Stimulated activated naive CD8-positive, alpha-beta T cell treated with anti-CD3 and anti-CD28 coated beads, Interleukin-15, Interleukin-2, amounts not matched to agents 100 U/mL and 50 U/mL, for 24 hours (primary cell): ENCODE measurements at regions not wholly inside any gene's neighbourhood (a gene's known extent, or its start where the extent isn't known, plus 50 kb on each side); places are given as distances from the start of the nearest gene placed in this dataset.
"Not testable (repeated sequence)": the region's sequence is repeated elsewhere in the genome, so short reads cannot be mapped to it uniquely, and the experiment has no call there.

Experiments
- ATAC-seq: fragments of 150-1000 bp; cut with Tn5 transposase; one replicate; pipeline ENCODE4 v1.10.0; 2021
- DNase-seq: peaks from one replicate; pipeline ENCODE4 v3.0.0; 2021

DNA sequence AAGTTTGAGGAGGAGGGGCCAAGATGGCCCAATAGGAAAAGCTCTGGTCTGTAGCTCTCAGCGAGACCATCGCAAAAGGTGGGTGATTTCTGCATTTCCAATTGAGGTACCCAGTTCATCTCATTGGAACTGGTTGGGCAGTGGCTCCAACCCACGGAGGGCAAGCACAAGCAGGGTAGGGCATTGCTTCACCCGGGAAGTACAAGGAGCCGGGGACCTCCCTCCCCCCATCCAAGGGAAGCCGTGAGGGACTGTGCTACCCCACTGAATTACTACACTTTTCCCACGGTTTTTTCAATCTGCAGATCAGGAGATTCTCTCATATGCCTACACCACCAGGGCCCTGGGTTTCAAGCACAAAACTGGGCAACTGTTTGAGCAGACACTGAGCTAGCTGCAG is 58.0 kb upstream of the EFCAB3 start:
- ATAC-seq (no peak), DNase-seq (no peak)

DNA sequence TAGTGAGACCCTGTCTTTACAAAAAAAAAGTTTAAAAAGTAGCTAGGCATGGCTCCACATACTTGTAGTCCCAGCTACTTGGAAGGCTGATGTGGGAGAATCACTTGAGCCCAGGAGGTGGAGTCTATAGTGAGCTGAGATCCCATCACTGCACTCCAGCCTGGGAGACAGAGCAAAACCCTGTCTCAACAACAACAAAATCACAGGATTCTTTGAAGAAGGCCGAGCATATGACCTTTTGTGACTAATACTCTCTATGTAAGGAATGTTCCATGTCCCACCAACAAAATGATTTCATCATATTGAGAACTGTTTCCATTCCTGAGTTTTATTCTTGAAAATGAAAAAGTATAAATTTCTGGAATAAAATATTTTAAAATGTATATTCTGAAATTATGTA is 58.9 kb upstream of the EFCAB3 start:
- ATAC-seq, result no peak
- DNase-seq, result no peak

DNA sequence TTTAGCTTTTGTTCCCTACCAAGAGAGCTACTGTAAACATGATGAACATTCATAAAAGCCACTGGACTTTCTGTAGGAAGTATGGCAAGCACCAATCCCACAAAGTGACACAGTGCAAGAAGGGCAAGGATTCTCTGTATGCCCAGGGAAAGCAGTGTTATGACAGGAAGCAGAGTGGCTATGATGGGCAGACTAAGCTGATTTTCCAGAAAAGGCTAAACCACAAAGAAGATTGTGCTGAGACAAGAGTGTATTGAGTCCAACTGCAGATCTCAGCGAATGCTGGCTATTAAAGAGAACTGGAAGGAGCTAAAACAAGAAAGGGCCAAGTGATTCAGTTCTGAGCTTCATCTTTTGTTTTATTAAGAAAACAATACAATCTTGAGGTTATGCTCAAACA is 60.5 kb upstream of the EFCAB3 start:
- no peak for ATAC-seq
- no peak for DNase-seq

DNA sequence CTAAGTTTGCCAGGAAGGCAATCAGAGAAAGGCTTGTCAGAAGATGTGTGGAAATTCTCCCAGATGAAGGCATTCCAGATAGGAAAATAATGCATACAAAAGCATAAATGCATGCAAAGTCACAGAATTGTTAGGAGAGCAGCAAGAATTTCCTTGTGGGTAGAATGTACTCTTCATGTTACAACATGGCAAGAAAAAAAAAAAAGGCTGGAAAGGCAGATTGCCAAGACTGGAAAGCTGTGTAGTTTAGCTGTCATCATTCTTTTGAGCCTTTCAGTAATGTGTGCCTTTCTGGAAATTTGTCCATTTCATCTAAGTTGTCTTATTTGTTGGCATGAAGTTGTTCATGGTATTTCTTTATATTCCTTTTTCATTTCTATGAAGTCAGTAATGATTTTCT is 71.0 kb upstream of the EFCAB3 start:
- no peak for DNase-seq

DNA sequence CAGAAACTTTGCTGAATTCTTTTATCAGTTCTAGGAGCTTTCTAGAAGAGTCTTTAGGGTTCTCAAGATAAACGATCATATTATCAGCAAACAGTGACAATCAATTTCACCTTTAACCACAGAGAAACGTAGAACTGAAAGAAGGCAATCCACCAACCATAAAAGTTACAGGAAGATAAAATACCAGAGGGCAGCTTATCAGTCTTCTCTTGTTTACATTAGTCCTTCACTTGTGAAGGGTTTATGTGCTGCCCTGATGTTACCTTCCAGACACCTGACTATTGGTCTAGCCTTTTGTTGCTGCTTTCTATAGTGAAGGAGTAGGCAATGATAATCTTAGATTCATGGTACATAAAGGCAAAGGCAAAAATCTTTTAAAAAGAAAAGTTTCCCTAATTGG is 73.2 kb upstream of the EFCAB3 start:
- DNase-seq, result no peak
- ATAC-seq, result no peak

More for the DNA sequence above, 71.0 kb upstream of the EFCAB3 start:
- ATAC-seq, result no peak

DNA sequence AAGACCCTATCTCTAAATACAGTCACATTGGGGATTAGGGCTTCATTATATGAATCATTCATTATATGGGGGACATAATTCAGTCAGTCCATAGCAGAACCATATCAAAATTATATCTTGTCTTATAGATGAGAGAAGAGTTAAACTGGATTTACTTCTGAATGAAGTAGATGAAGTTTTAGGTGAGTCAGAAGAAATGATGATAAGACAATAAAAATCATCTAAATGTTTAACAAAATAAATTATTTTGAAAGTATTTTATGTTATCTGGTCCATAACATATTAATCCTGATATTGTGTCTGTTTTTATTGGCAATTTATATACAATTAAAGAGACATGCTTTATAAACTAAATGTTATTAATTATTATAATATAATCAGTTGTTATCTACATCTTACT is 76.9 kb upstream of the EFCAB3 start:
- no peak for DNase-seq
- ATAC-seq, result no peak

DNA sequence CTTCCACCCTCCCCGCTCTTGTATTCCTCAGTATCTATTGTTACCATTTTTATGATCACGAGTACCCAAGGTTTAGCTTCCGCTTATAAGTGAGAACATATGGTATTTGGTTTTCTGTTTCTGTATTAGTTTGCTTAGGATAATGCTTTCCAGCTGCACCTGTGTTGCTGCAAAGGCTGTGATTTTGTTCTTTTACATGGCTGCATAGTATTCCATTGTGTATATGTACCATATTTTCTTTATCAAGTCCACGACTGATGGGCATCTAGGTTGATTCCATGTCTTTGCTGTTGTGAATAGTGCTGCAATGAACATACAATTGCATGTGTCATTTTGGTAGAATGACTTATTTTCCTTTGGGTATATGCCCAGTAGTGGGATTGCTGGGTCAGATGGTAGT is 79.7 kb upstream of the EFCAB3 start:
- DNase-seq (no peak), ATAC-seq (no peak)

DNA sequence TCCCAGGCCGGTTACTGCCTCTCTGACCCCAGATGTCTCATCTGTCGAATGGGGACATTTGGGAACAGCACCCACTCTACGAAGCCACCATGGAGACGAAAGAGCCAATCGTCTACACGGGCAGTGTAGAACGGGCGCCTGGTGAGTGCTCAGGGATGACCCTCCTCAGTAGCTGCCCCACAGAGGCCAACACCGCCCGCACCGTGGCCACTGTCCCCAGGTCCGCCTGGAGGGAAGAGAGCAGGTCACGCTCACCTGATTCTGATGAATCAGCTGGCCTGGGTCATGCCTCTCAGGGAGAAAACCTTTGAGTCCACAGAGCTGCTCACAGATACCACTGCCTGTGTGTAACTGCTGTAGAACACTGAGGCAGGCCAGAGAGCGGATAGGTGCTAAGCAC is 105.1 kb upstream of the EFCAB3 start:
- not testable (repeated sequence) for ATAC-seq, DNase-seq

DNA sequence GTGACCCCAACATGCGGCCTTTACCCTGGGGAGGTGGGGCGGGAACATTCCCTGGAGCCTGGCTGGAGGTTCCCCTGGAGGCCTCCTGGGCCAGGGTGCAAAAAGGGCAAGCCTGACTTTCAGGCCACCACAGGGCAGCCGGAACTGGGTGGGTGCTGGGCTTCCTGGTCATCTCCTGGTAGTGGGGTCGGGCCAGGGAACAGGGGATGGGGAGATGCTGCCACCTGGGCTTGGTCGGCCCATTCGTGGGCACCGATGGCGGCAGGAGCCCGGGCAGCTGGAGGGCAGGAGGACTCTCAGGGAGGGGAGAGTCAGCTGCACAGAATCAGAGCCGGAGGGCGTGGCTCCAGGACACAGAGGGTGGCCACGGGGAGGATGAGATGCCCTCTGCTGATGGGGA is 112.0 kb upstream of the EFCAB3 start:
- DNase-seq, ATAC-seq: not testable (repeated sequence)

DNA sequence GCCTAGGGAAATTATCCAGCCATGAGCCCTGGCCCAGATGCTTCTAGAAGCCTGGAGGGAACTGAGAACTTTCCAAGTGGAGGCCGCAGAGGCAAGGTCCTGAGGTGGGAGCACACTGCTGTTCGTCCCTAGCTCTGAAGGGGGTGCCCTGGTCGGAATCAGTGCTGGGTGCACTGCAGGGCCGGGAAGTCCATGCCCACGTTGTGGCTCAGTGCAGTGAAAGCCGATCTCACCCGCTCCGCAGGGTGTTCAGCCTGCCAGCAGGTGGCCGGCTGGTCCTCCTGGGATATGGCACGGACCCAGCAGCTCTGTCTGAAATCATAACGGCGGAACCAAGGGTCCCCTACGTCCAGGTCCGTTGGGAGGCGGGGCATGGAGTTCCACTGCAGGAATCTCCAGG is 115.4 kb upstream of the EFCAB3 start:
- ATAC-seq, DNase-seq: not testable (repeated sequence)

DNA sequence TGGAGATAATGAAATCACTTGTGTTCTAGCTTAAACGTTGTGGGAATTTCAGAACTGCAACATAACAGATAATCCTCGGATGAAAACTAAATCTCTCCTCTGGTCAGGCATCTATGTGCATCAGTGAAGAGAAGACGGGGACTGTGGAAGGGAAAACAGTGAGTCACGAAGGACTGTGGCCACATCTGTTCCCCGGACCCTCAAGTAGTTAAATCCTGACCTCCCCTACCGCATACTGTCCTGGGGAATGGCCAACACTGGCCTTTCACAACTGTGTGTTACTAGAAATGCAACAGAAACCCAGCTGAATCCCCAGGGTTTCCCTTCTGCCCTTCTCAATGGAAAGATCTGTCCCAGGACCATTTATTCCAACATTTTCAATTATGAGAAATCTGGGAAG is 124.6 kb upstream of the EFCAB3 start:
- not testable (repeated sequence) for ATAC-seq, DNase-seq

DNA sequence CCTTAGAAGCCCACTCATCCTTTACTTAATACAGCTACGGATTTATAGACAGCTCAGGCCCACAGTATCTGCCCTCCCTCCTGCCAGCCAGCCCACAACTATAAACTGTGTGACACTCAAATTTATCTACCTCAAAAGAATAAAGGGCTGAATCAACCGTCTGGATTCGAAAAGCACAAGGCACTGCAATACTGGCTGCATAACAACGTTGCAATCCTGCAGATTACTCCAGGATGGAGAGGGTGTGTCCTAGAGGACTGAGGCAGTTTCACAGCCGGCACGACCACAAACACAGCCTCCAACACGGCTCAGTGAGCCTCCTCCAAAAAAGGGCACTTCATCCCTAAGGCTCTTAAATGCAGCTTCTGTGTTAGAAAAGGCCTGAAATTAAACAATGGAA is 138.3 kb upstream of the EFCAB3 start:
- ATAC-seq, DNase-seq: not testable (repeated sequence)

DNA sequence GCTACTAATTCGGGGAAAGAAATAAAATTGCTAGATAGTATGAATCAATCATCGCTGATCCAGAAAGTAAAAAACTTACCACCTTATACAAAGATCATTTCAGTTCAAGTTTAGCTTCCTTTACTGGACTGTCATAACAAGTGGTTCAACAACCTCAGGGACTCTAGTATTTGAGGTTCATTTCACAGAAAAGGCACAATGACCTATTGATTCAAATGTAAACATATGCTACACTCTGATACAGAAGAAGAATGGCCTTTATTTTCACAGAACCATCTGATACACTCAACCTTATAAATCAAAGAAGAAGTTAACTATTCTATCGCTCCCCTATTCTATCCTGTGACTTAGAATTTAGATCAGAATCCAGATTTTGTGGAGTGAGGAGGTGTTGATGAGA is 140.8 kb upstream of the EFCAB3 start:
- not testable (repeated sequence) for ATAC-seq, DNase-seq

DNA sequence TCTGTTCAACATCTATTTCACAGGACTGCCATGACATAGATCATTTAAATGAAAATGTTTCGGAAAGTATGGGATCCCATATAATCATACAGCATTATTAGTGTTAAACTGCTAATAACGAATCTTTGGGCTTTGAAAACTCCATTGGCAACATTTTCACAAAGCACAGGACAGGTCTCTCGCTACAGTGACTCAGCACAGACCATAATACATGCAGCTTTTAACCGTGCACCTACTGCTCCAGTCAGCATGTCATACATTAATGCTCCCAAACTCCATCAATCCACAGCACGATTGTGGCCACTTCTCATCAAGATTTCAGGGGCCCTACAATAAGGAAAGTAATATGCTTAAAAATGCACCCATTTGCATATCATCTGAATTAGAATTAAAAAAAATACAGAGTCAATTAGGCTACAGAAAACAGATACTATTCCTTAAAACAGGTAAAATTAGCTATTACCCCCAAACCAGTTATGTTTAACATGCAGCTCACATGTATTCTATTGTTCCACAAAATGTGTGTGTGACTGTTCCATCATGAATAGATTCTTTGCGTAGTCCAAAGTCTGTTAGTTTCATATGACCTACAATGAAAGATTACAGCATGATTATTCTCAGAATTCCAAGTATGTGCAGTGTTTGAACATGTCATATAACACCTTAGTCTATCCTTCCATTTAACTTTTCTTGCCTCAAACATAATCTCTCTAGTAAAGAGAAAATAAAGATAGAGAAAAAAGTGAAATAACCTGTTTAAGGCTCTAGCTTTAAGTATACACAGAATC is 141.6 kb upstream of the EFCAB3 start:
- not testable (repeated sequence) for DNase-seq, ATAC-seq

DNA sequence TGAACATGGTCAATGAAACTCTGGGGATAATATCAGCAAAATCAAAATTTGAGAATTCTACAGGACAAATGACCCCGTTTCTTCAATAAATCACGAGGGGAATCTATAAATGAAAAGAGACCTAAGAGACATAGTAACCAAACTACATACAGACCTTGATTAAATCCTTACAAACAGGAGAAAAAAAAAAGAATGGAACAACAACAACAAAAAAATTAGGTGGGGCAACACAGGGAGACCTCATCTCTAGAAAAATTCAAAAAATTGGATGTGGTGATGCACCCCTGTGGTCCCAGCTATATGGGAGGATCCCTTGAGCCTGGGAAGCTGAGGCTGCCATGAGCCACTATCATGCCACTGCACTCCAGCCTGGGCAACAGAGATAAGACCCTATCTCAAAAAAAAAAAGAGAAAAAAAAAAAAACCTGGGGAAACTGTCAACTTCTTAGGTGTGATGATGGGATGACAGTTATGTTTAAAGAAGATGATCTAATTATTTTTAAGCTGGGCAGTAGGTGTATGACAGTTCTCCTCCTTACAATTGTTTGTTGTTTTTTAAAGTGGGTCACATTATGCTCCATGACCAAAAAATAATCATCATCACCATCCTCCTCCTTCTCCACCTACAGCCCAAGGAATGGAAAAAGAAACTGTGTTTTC is 146.4 kb upstream of the EFCAB3 start:
- not testable (repeated sequence) for ATAC-seq, DNase-seq

DNA sequence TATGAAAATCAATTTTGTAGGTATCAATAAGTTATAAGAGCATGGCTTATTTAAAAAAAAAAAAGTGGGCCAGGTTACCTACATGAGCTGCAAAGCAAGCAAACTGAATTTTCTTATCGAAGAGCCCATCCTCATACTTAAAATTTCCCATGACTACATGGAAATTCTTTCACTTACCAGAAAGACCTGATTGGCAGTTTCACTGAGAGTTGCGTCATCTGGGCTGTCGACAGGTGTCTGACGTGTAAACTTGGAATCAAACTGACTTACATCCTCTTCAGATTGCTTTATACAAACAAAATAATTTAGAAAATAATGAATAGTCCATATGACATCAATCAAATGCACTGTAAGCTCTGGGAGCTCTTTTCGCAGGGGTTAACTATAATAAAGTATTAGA is 149.1 kb upstream of the EFCAB3 start:
- DNase-seq, ATAC-seq: not testable (repeated sequence)

DNA sequence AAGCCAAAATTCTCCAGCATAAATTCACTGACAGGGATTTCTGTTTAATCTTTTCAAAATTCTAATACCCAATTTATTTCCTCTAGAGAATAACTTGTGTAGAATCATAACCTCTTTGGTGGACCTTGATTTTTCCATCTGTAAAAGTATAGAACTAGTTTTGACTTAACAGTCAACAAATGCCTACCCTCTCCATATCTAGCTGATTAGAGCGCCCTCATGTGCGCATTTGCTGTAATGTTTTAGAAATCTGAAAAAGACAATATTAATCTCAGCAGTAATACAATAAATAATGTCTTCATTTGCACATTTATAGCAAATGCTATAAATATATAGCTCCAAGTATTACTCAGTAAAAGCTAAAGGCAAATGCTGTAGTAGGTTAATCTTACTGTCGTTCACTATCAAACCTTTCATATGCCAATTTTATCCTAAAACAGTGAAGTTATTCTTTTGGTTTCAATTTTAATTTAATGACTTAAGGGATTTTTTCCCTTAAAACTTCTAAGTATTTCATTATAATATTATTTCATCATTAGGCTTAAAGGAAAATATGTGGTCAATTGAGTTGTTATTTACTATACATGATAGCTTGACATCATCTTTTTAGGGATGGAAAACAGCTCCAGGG is 153.6 kb upstream of the EFCAB3 start:
- peak; percentile 17 for DNase-seq
- ATAC-seq, result not testable (repeated sequence)

DNA sequence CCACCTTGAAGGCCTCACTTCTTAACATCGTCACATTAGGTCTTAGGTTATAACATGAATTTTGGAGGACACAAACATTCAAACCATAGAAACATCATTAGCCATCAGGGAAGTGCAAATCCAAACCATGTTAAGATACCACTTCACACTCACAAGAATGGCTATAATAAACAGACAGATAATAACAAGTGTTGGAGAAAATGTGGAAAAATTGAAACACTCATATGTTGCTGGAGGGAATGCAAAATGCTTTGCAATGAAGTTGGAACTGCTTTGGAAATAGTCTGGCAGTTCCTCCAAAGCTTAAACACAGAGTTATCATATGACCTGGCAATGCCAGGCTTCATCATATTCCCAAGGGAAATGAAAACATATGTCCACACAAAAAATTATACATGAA is 156.8 kb upstream of the EFCAB3 start:
- DNase-seq, ATAC-seq: not testable (repeated sequence)

DNA sequence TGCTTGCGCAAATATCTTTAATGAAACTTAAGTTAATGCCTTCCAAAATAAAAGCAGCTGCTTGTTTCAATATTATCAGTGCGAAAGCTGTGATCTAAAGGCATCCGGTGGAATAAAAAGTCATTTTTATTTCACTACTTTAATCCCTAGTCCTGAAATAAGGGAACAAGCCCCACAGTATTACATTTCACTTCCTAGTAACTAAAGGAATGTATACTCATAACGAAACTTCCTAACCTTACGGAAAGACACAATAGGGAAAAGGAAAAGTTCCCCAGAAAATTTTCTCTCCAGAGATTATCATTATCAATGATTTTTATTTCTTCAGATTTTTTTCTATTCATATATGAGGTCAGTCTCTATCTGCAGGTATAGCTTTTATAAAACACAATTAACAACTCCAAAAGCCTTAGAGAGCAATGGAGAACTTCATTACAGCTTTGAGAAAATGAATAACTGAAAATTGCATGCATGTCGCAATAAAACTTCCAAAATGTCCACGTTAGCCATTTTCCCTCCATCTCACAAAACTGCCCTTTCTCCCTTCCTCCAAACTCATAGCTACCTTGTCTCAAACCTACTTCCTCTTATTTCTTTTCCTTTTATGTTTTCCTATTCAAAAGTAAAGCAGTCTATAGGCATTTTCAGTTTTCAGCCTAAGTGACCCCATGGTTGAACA is 154.3 kb upstream of the MED13 start:
- ATAC-seq, result no peak
- DNase-seq, result no peak

DNA sequence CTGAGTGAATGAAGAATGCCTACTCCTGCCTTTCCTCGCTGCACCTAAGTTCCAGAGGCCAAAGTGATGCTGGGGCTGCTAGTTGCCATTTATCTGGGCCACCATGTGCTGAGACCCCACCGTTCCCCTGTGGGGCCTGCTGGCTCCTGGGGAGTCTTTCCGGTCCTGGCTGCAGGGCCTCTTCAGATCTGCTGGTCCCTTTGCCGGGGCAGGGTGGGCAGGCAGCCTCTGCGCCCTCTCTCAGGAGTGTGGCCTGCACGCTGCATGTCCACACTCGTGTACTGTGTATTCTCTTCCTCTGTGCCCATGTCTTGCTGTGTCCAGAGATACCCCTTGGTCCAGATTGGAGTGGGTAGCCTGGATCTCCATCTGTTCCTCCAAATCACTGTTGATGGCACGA is 151.8 kb upstream of the MED13 start:
- ATAC-seq (no peak), DNase-seq (no peak)

DNA sequence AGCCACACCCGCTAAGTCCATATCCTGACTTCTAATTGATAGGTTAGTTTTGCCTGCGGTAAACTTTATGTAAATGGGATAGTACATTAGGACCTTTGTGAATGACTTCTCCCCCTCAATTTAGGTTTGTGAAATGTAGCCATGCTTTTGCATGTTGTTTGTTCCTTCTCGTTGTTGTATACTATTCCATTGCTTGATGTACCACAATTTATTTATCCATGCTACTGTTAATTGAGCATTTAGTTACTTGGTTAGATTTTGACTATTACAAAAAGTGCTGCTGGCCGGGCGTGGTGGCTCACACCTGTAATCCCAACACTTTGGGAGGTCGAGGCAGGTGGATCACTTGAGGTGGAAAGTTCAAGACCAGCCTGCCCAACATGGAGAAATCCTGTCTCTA is 150.8 kb upstream of the MED13 start:
- DNase-seq, ATAC-seq: not testable (repeated sequence)

DNA sequence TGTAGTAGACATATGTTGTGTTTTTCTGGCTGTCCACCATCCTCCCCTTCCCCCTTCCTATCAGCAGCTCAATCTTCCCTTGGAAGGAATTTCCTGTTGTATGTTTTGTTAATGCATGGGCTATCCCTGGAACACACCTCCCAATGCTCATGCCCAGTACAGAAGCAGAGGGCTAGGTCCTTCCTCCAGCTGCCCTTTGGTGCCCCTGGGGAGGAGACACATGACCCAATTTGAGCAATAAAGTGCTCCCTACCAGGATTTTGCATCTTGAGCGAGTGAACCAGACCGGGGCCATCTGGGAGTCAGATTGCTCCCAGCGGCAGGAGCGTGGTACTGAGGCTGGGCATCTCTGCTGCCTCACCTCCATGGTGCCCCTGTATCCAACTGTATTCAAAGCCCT is 141.5 kb upstream of the MED13 start:
- DNase-seq, result no peak
- ATAC-seq, result no peak

DNA sequence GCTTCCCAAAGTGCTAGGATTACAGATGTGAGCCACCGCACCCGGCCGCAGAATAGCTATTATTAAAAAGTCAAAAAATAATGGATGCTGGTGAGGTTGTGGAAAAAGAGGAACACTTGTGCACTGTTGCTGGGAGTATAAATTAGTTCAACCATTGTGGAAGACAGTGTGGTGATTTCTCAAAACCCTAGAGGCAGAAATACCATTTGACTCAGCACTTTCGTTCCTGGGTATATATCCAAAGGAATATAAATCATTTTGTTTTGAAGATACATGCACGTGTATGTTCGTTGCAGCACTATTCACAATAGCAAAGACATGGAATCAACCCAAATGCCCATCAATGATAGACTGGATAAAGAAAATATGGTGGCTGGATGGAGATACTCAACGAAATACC is 132.1 kb upstream of the MED13 start:
- DNase-seq, ATAC-seq: not testable (repeated sequence)
